Right lung (tissue), 2 donors: ENCODE measurements at regions not wholly inside any gene's neighbourhood (a gene's known extent, or its start where the extent isn't known, plus 50 kb on each side); places are given as distances from the start of the nearest gene placed in this dataset.

ENCODE experiments used
- DNase-seq, 2 donors: peaks; one replicate each; pipeline ENCODE4 v3.0.0-alpha.2; 2013

- no peak for DNase-seq
Measured at GRCh38 chr13:91273675-91274074, 73.8 kb upstream of the MIR17HG start.

DNA sequence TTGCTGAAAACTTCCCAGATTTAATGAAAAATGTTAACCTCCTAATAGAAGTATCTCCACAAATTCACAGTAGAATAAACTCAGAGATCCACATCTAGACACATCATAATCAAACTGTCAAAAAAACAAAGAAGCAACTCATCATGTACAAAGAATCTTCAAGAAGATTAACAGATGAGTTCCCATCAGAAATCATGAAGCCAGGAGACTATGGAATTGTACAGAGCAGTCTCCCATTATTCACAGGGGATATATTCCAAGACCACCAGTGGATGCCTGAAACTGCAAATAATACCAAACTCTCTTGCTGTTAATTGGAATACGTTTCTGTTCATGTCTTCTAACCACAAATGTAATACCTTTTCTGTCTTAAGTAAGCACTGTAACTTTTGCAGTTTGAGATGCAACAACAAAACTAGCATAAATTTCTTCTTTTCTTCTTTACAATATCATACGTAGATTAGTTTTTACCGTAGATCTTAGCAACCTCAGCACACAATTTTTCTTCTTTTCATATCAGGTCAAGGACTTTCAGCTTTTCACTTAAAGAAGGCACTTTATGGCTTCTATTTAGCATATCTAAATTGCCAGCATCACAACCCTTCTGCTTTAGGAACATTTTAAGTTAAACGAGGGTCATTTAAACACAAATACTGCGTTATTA lies 70.3 kb upstream of the MIR17HG start:
- no peak for DNase-seq

DNA sequence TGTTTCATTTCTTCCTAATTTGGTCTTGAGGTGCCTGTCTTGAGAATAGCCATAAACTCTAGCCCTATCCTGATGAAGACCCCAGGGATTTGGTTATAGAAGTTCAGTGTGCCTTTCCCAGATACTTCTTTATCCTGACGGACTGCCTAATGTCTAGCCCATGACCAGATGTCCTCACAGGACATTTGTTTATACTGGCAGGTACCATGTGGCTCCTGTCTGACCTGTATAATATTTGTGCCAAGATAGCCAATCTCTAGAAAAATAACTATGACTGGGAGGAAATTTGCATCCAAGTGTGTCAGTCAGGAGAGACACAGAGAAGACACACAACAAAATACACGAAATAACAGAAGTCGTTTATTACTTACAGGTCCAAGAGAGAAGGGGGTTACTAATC lies 69.2 kb upstream of the MIR17HG start:
- no peak for DNase-seq

GRCh38 chr13:91278888-91279287 lies 68.6 kb upstream of the MIR17HG start:
- DNase-seq, result no peak

DNA sequence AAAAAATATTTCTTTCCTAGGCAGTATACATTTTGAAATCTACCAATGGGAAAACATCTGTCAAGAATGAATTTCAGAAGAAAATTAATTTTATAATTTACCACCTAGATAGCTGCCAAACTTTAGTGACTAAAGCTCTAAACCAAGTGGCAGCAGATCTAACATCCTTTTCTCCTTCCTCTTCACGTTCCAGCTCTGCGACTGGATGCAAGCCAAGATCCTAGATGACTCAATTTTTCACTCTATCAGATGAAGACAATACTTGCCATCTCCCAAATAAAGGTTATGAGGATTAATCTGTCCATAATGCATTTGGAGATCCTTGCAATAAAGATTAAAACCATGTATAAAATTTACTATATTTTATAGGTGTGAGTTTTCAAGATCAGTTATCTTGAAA lies 66.7 kb upstream of the MIR17HG start:
- no peak for DNase-seq

DNA sequence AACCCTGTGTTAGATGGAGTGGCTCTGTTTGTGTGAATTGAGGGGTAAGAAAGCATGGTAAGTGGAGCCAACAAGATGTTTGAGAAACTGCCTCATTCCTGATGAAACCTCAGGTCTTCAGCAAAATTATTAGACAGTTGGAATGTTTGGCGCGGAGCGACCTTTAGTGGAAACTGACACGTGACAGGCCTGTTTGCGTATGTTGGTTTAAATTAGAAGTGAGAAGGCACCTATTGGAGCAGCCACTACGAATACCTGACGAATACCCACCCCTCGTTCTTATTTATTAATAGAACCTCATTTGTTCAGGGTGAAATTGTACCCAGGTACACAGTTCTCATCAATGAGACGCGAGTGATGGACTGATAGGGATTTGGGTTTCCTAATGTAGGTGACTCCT lies 63.2 kb upstream of the MIR17HG start:
- no peak for DNase-seq

- DNase-seq, result no peak
Measured at GRCh38 chr13:91286317-91286716, 61.2 kb upstream of the MIR17HG start.

DNA sequence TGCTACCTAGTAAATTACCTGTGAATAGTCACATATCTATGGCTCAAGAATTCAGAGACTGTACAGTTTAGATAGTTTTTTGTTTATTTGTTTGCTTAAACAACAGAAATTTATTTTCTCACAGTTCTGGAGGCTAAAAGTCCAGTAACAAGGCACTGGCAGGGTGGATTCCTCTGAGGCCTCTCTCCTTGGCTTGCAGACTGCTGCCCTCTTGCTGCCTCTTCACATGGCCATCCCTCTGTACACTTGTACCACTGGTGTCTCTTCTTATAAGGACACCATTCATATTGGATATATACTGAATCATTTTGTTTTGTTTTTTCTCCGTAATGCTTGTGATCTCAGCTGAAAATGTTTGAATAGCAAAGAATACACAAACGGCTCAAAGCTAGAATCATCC lies 56.4 kb upstream of the MIR17HG start:
- no peak for DNase-seq

- DNase-seq, result no peak
Measured at GRCh38 chr13:91292630-91293221, 54.8 kb upstream of the MIR17HG start.

- DNase-seq, result no peak
Measured at GRCh38 chr13:91295712-91296410, 51.6 kb upstream of the MIR17HG start.

GRCh38 chr13:91297503-91297902 lies 50.0 kb upstream of the MIR17HG start:
- no peak for DNase-seq
